H1 (cell line): ENCODE measurements at regions not wholly inside any gene's neighbourhood (a gene's known extent, or its start where the extent isn't known, plus 50 kb on each side); places are given as distances from the start of the nearest gene placed in this dataset.

Source experiments
- ASH2L ChIP-seq: fragments of 200-600, 300-600 bp; sonication (generic); IDR thresholded peaks from one replicate; pipeline ENCODE4 v1.7.1; 2017; ENCODE audit warnings: low read length
- GTF2F1 ChIP-seq: IDR thresholded peaks from 2 replicates; pipeline ENCODE4 v1.6.1; 2012; ENCODE audit warnings: low read depth, low read length, improper control_type of control experiment, borderline replicate concordance
- HDAC6 ChIP-seq: IDR thresholded peaks from one replicate; pipeline ENCODE4 v1.7.1; 2012; ENCODE audit warnings: low read depth, mild to moderate bottlenecking, inconsistent platforms, low read length, moderate library complexity
- MAX ChIP-seq: IDR thresholded peaks from 2 replicates; pipeline ENCODE4 v1.6.1; 2012; ENCODE audit warnings: inconsistent platforms
- TF ChIP-seq, protein P1 (sequence below): fragments of 300-600 bp; sonication (generic); IDR thresholded peaks from 2 replicates; pipeline ENCODE4 v1.7.1; 2012; ENCODE audit warnings: low read length, moderate library complexity, mild to moderate bottlenecking, inconsistent platforms; ENCODE audit not compliant: insufficient replicate concordance

- TF ChIP-seq, protein P1, sequence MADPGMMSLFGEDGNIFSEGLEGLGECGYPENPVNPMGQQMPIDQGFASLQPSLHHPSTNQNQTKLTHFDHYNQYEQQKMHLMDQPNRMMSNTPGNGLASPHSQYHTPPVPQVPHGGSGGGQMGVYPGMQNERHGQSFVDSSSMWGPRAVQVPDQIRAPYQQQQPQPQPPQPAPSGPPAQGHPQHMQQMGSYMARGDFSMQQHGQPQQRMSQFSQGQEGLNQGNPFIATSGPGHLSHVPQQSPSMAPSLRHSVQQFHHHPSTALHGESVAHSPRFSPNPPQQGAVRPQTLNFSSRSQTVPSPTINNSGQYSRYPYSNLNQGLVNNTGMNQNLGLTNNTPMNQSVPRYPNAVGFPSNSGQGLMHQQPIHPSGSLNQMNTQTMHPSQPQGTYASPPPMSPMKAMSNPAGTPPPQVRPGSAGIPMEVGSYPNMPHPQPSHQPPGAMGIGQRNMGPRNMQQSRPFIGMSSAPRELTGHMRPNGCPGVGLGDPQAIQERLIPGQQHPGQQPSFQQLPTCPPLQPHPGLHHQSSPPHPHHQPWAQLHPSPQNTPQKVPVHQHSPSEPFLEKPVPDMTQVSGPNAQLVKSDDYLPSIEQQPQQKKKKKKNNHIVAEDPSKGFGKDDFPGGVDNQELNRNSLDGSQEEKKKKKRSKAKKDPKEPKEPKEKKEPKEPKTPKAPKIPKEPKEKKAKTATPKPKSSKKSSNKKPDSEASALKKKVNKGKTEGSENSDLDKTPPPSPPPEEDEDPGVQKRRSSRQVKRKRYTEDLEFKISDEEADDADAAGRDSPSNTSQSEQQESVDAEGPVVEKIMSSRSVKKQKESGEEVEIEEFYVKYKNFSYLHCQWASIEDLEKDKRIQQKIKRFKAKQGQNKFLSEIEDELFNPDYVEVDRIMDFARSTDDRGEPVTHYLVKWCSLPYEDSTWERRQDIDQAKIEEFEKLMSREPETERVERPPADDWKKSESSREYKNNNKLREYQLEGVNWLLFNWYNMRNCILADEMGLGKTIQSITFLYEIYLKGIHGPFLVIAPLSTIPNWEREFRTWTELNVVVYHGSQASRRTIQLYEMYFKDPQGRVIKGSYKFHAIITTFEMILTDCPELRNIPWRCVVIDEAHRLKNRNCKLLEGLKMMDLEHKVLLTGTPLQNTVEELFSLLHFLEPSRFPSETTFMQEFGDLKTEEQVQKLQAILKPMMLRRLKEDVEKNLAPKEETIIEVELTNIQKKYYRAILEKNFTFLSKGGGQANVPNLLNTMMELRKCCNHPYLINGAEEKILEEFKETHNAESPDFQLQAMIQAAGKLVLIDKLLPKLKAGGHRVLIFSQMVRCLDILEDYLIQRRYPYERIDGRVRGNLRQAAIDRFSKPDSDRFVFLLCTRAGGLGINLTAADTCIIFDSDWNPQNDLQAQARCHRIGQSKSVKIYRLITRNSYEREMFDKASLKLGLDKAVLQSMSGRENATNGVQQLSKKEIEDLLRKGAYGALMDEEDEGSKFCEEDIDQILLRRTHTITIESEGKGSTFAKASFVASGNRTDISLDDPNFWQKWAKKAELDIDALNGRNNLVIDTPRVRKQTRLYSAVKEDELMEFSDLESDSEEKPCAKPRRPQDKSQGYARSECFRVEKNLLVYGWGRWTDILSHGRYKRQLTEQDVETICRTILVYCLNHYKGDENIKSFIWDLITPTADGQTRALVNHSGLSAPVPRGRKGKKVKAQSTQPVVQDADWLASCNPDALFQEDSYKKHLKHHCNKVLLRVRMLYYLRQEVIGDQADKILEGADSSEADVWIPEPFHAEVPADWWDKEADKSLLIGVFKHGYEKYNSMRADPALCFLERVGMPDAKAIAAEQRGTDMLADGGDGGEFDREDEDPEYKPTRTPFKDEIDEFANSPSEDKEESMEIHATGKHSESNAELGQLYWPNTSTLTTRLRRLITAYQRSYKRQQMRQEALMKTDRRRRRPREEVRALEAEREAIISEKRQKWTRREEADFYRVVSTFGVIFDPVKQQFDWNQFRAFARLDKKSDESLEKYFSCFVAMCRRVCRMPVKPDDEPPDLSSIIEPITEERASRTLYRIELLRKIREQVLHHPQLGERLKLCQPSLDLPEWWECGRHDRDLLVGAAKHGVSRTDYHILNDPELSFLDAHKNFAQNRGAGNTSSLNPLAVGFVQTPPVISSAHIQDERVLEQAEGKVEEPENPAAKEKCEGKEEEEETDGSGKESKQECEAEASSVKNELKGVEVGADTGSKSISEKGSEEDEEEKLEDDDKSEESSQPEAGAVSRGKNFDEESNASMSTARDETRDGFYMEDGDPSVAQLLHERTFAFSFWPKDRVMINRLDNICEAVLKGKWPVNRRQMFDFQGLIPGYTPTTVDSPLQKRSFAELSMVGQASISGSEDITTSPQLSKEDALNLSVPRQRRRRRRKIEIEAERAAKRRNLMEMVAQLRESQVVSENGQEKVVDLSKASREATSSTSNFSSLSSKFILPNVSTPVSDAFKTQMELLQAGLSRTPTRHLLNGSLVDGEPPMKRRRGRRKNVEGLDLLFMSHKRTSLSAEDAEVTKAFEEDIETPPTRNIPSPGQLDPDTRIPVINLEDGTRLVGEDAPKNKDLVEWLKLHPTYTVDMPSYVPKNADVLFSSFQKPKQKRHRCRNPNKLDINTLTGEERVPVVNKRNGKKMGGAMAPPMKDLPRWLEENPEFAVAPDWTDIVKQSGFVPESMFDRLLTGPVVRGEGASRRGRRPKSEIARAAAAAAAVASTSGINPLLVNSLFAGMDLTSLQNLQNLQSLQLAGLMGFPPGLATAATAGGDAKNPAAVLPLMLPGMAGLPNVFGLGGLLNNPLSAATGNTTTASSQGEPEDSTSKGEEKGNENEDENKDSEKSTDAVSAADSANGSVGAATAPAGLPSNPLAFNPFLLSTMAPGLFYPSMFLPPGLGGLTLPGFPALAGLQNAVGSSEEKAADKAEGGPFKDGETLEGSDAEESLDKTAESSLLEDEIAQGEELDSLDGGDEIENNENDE = no peak
- TF ChIP-seq GTF2F1 (no peak), ASH2L (no peak), MAX (no peak), HDAC6 (no peak)
Observed at GRCh38 chr15:98402486-98402885, 245.9 kb upstream of the IGF1R start (continued).
